ENCODE measurements at regions not wholly inside any gene's neighbourhood (a gene's known extent, or its start where the extent isn't known, plus 50 kb on each side); places are given as distances from the start of the nearest gene placed in this dataset.
"Not testable (repeated sequence)": the region's sequence is repeated elsewhere in the genome, so short reads cannot be mapped to it uniquely, and the experiment has no call there.

DNA sequence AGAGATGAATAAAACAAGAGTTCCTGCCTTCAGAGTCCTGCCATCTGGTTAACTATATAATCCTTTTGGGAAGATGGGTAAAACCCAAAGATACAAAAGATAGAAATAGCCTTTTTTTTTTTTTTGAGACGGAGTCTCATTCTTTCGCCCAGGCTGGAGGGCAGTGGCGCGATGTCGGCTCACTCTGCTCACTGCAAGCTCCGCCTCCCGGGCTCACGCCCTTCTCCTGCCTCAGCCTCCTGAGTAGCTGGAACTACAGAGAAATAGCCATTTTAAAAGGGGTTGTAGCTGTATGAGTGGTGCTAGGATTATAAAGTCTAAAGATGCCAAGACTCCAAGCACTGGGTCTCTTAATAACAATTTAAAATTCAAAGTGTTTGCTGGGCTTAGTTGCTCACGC is 97.2 kb downstream of the KDR start:
- Histone ChIP-seq H3K36me3 (ENCODE audit: insufficient read depth, insufficient read length, low read length) (no peaks in the 10 kb centered on the region), H3K4me1 (ENCODE audit: insufficient read depth, insufficient read length) (peaks cover 2% of the 10 kb centered on the region), H3K27me3 (ENCODE audit: insufficient read depth, insufficient read length) (no peaks in the 10 kb centered on the region), H3K4me3 (ENCODE audit: insufficient read length, low read depth) (no peak overlapping the region), H3K9me3 (ENCODE audit: insufficient read depth, low read length) (no peaks in the 10 kb centered on the region), H3K9ac (ENCODE audit: insufficient read length, low read depth) (no peak overlapping the region)
- TF ChIP-seq YY1 (IDR thresholded peaks at IDR 0.05; ENCODE audit: insufficient read depth, insufficient read length) (no peak), SUZ12 (IDR thresholded peaks at IDR 0.05; ENCODE audit: extremely low read depth, insufficient read depth, insufficient read length) (no peak), ZNF274 (IDR thresholded peaks at IDR 0.05; ENCODE audit: low read depth, low read length) (no peak)
- no peak for DNase-seq (ENCODE audit: low read depth, low spot score)

DNA sequence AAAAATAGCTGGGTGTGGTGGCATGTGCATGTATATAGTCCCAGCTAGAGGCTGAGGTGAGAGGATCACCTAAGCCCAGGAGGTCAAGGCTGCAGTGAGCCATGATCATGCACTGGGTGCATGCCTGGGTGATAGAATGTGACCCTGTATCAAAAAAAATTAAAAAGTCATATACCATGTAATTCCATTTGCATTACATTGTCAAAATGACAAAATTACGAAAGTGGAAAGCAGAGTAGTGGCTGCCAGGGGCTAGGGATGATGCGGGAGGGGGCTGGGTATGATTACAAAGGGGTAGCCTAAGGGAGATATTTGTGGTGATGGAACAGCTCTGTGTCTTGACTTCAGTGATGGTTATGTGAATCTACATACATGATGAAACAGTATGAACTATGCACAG is 97.8 kb downstream of the KDR start:
- Histone ChIP-seq H3K27me3 (ENCODE audit: insufficient read depth, insufficient read length) (no peaks in the 10 kb centered on the region), H3K9ac (ENCODE audit: insufficient read length, low read depth) (no peak overlapping the region), H3K36me3 (ENCODE audit: insufficient read depth, insufficient read length, low read length) (no peaks in the 10 kb centered on the region), H3K4me3 (ENCODE audit: insufficient read length, low read depth) (no peak overlapping the region), H3K4me1 (ENCODE audit: insufficient read depth, insufficient read length) (peaks cover under 1% of the 10 kb centered on the region), H3K9me3 (ENCODE audit: insufficient read depth, low read length) (no peaks in the 10 kb centered on the region)
- DNase-seq (ENCODE audit: low read depth, low spot score): no peak
- TF ChIP-seq YY1 (IDR thresholded peaks at IDR 0.05; ENCODE audit: insufficient read depth, insufficient read length) (no peak), ZNF274 (IDR thresholded peaks at IDR 0.05; ENCODE audit: low read depth, low read length) (no peak), SUZ12 (IDR thresholded peaks at IDR 0.05; ENCODE audit: extremely low read depth, insufficient read depth, insufficient read length) (no peak)

GRCh38 chr4:55025456-55025855 is 99.9 kb downstream of the KDR start:
- not testable (repeated sequence) for DNase-seq (ENCODE audit: low read depth, low spot score); H3K27me3 ChIP-seq (ENCODE audit: insufficient read depth, insufficient read length); H3K4me3 ChIP-seq (ENCODE audit: insufficient read length, low read depth); H3K9ac ChIP-seq (ENCODE audit: insufficient read length, low read depth); H3K9me3 ChIP-seq (ENCODE audit: insufficient read depth, low read length); H3K36me3 ChIP-seq (ENCODE audit: insufficient read depth, insufficient read length, low read length); H3K4me1 ChIP-seq (ENCODE audit: insufficient read depth, insufficient read length)

GRCh38 chr4:55023030-55023429 is 102.4 kb downstream of the KDR start:
- Histone ChIP-seq H3K9ac (ENCODE audit: insufficient read length, low read depth) (no peak overlapping the region), H3K4me3 (ENCODE audit: insufficient read length, low read depth) (no peak overlapping the region), H3K4me1 (ENCODE audit: insufficient read depth, insufficient read length) (no peaks in the 10 kb centered on the region), H3K9me3 (ENCODE audit: insufficient read depth, low read length) (no peaks in the 10 kb centered on the region), H3K36me3 (ENCODE audit: insufficient read depth, insufficient read length, low read length) (no peaks in the 10 kb centered on the region), H3K27me3 (ENCODE audit: insufficient read depth, insufficient read length) (no peaks in the 10 kb centered on the region)
- TF ChIP-seq YY1 (IDR thresholded peaks at IDR 0.05; ENCODE audit: insufficient read depth, insufficient read length): no peak
- TF ChIP-seq ZNF274 (IDR thresholded peaks at IDR 0.05; ENCODE audit: low read depth, low read length): no peak
- TF ChIP-seq SUZ12 (IDR thresholded peaks at IDR 0.05; ENCODE audit: extremely low read depth, insufficient read depth, insufficient read length): no peak
- DNase-seq (ENCODE audit: low read depth, low spot score): no peak

- Histone ChIP-seq H3K4me3 (ENCODE audit: insufficient read length, low read depth) (no peak overlapping the region), H3K9ac (ENCODE audit: insufficient read length, low read depth) (no peak overlapping the region), H3K9me3 (ENCODE audit: insufficient read depth, low read length) (no peaks in the 10 kb centered on the region), H3K4me1 (ENCODE audit: insufficient read depth, insufficient read length) (no peaks in the 10 kb centered on the region), H3K36me3 (ENCODE audit: insufficient read depth, insufficient read length, low read length) (no peaks in the 10 kb centered on the region), H3K27me3 (ENCODE audit: insufficient read depth, insufficient read length) (no peaks in the 10 kb centered on the region)
- no peak for TF ChIP-seq ZNF274 (IDR thresholded peaks at IDR 0.05; ENCODE audit: low read depth, low read length)
- no peak for TF ChIP-seq SUZ12 (IDR thresholded peaks at IDR 0.05; ENCODE audit: extremely low read depth, insufficient read depth, insufficient read length)
- TF ChIP-seq YY1 (IDR thresholded peaks at IDR 0.05; ENCODE audit: insufficient read depth, insufficient read length): no peak
- DNase-seq (ENCODE audit: low read depth, low spot score): no peak
Measured at GRCh38 chr4:55021214-55021613, 104.2 kb downstream of the KDR start.

DNA sequence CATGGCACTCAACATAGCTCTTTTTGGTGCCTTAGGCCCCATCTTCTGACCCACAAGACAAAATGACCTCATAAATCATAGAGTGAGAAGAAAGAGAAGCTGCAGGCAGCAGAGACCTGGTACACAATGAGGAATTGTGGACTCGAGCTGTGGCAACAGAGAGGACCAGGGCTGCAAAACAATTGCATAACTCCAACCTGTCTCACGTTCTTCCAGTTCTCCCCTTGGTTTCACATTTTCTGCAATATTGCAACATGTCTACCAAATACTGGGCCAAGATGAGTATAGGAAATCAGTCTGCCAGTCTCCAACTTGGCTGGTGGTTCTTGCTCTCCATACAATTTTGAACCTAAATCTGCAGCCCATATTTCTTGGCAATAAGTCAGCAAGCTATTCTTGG is 105.3 kb downstream of the KDR start:
- DNase-seq (ENCODE audit: low read depth, low spot score): no peak
- no peak for TF ChIP-seq SUZ12 (IDR thresholded peaks at IDR 0.05; ENCODE audit: extremely low read depth, insufficient read depth, insufficient read length)
- TF ChIP-seq YY1 (IDR thresholded peaks at IDR 0.05; ENCODE audit: insufficient read depth, insufficient read length): no peak
- TF ChIP-seq ZNF274 (IDR thresholded peaks at IDR 0.05; ENCODE audit: low read depth, low read length): no peak

GRCh38 chr4:55018978-55019377 is 106.4 kb downstream of the KDR start:
- Histone ChIP-seq H3K9me3 (ENCODE audit: insufficient read depth, low read length) (no peaks in the 10 kb centered on the region), H3K36me3 (ENCODE audit: insufficient read depth, insufficient read length, low read length) (no peaks in the 10 kb centered on the region), H3K4me1 (ENCODE audit: insufficient read depth, insufficient read length) (no peaks in the 10 kb centered on the region), H3K27me3 (ENCODE audit: insufficient read depth, insufficient read length) (no peaks in the 10 kb centered on the region), H3K4me3 (ENCODE audit: insufficient read length, low read depth) (no peak overlapping the region), H3K9ac (ENCODE audit: insufficient read length, low read depth) (no peak overlapping the region)
- no peak for DNase-seq (ENCODE audit: low read depth, low spot score)
- TF ChIP-seq ZNF274 (IDR thresholded peaks at IDR 0.05; ENCODE audit: low read depth, low read length) (no peak), YY1 (IDR thresholded peaks at IDR 0.05; ENCODE audit: insufficient read depth, insufficient read length) (no peak), SUZ12 (IDR thresholded peaks at IDR 0.05; ENCODE audit: extremely low read depth, insufficient read depth, insufficient read length) (no peak)

More for the DNA sequence above, 105.3 kb downstream of the KDR start:
- Histone ChIP-seq H3K27me3 (ENCODE audit: insufficient read depth, insufficient read length) (no peaks in the 10 kb centered on the region), H3K36me3 (ENCODE audit: insufficient read depth, insufficient read length, low read length) (no peaks in the 10 kb centered on the region), H3K4me3 (ENCODE audit: insufficient read length, low read depth) (no peak overlapping the region), H3K9ac (ENCODE audit: insufficient read length, low read depth) (no peak overlapping the region), H3K4me1 (ENCODE audit: insufficient read depth, insufficient read length) (no peaks in the 10 kb centered on the region), H3K9me3 (ENCODE audit: insufficient read depth, low read length) (no peaks in the 10 kb centered on the region)

DNA sequence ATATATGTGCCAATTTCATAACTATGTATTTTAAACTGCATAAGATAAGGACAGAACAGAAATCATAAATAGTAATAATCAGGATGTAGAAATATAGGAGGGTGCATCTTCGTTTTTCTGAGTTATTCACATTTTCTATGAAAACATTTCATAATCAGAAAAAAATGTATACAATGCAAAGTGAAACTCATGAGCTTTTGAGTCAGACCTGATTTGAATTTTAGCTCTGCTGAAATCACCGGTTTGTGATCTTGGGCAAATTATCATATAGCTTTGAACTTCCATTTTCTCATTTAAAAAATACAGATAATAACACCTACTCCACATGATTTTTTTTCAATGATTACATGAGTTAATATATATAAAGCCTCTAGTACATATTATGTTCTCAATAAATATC is 106.9 kb downstream of the KDR start:
- no peak overlapping the region for H3K4me3 ChIP-seq (ENCODE audit: insufficient read length, low read depth)
- no peaks in the 10 kb centered on the region for H3K36me3 ChIP-seq (ENCODE audit: insufficient read depth, insufficient read length, low read length)
- no peak for DNase-seq (ENCODE audit: low read depth, low spot score)
- TF ChIP-seq SUZ12 (IDR thresholded peaks at IDR 0.05; ENCODE audit: extremely low read depth, insufficient read depth, insufficient read length) (no peak), ZNF274 (IDR thresholded peaks at IDR 0.05; ENCODE audit: low read depth, low read length) (no peak), YY1 (IDR thresholded peaks at IDR 0.05; ENCODE audit: insufficient read depth, insufficient read length) (no peak)
- no peak overlapping the region for H3K9ac ChIP-seq (ENCODE audit: insufficient read length, low read depth)
- no peaks in the 10 kb centered on the region for H3K9me3 ChIP-seq (ENCODE audit: insufficient read depth, low read length)
- H3K27me3 ChIP-seq (ENCODE audit: insufficient read depth, insufficient read length): no peaks in the 10 kb centered on the region
- H3K4me1 ChIP-seq (ENCODE audit: insufficient read depth, insufficient read length): no peaks in the 10 kb centered on the region
